ENCODE measurements at regions not wholly inside any gene's neighbourhood (a gene's known extent, or its start where the extent isn't known, plus 50 kb on each side); places are given as distances from the start of the nearest gene placed in this dataset.

GRCh38 chr7:81604808-81605174 is 165.1 kb downstream of the HGF start:
- TF ChIP-seq NFIC (IDR thresholded peaks at IDR 0.05) (no peak), YY1 (IDR thresholded peaks at IDR 0.05; ENCODE audit: low read depth) (no peak), EP300 (IDR thresholded peaks at IDR 0.05; ENCODE audit: borderline replicate concordance) (no peak), TAF1 (IDR thresholded peaks at IDR 0.05; ENCODE audit: low read depth) (no peak), TCF12 (IDR thresholded peaks at IDR 0.05; ENCODE audit: low read depth) (no peak), RAD21 (IDR thresholded peaks at IDR 0.05; ENCODE audit: low read depth) (no peak), CEBPB (IDR thresholded peaks at IDR 0.05) (no peak)

Data from Ishikawa (cell line).